GM18499 (cell line): ENCODE measurements at regions not wholly inside any gene's neighbourhood (a gene's known extent, or its start where the extent isn't known, plus 50 kb on each side); places are given as distances from the start of the nearest gene placed in this dataset.
"Not testable (repeated sequence)": the region's sequence is repeated elsewhere in the genome, so short reads cannot be mapped to it uniquely, and the experiment has no call there.

ENCODE experiments used
- ATAC-seq: cut with Tn5 transposase; IDR thresholded peaks from one replicate; pipeline ENCODE4 v1.9.1; 2021; ENCODE audit warnings: moderate number of reproducible peaks; ENCODE audit not compliant: insufficient read depth, unreplicated experiment

DNA sequence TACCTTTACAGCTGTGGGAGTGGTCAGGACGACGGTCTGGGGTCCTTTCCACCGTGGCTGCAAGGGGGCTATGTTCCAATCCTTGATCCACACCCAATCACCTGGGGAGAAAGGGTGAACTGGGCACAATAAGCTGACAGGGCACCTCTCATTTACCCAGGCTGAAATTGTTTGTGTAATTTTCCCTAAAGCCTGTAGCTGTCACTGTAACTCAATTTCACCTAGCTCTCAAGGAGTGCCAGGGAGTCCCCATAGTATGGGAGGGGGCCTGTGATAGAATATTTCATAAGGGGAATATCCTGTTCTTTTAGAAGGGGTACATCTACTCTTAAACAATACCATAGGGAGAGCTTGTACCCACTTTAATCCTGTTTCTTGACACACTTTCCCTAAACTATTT is 51.7 kb upstream of the COX7C start:
- ATAC-seq: not testable (repeated sequence)
